ENCODE measurements at regions not wholly inside any gene's neighbourhood (a gene's known extent, or its start where the extent isn't known, plus 50 kb on each side); places are given as distances from the start of the nearest gene placed in this dataset.

DNA sequence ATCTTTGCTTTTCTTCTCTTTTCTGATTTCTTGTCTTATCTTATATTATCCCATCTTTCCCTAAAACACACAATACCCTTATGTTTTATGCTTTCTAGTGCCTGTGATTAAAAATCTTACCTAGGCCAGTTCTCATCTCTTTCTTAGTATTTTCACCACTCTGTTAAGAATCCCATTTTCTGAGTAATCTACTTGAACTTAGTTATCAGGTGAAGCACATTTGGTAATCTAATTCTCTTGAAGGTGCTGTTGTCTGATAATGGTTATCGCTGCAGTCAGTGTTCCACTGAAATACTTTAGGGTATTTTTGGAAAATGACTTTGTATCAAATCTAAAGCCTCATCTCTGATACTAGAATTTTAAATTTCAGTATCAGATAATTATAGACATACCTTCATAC is 192.5 kb upstream of the MAN1A1 start:
- CTCF ChIA-PET, result no interaction called here
- no peak for DNase-seq (ENCODE audit: low read depth, low spot score)
- POLR2A ChIA-PET, result no interaction called here
- H3K4me3 ChIP-seq (ENCODE audit: low read depth, low read length), result no peak overlapping the region
- TF ChIP-seq, protein P1, sequence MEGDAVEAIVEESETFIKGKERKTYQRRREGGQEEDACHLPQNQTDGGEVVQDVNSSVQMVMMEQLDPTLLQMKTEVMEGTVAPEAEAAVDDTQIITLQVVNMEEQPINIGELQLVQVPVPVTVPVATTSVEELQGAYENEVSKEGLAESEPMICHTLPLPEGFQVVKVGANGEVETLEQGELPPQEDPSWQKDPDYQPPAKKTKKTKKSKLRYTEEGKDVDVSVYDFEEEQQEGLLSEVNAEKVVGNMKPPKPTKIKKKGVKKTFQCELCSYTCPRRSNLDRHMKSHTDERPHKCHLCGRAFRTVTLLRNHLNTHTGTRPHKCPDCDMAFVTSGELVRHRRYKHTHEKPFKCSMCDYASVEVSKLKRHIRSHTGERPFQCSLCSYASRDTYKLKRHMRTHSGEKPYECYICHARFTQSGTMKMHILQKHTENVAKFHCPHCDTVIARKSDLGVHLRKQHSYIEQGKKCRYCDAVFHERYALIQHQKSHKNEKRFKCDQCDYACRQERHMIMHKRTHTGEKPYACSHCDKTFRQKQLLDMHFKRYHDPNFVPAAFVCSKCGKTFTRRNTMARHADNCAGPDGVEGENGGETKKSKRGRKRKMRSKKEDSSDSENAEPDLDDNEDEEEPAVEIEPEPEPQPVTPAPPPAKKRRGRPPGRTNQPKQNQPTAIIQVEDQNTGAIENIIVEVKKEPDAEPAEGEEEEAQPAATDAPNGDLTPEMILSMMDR (IDR thresholded peaks at IDR 0.05; ENCODE audit: insufficient read depth, low read length, missing control alignments), result no peak

DNA sequence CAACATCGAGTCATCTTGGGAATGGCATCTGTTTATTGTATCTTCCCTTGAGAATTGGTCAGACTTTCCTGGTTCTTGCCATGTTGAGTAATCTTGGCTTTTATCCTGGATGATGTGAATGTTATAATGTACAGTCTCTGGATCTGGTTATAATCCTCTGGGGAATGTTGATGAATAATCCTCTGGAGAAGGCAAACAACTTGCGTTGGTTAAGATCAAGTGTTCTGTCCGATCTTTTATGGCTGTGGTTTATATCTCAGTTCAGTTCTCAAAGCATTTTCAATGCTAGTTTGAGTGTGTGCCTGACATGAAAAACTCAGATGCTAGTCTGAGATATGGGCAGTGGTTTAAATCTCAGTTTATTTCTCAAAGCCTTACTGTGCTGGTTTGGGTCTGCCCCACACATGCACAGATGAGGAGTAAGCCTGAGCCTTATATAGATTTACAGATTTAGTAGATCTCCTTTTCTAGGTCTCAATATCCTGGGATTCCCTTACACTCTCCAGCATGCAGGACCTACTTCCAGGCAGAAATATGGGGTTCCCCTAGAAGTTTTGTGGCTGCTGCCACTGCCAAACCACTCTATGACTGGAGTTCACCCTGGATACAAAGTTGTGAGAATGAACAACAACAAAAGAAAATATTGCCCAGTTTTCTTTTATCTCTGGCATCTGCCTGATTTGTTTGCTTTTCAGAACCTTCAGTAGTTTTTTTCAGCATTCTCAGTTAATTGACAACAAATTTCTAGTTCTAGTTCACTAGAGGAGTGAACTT is 191.8 kb upstream of the MAN1A1 start:
- DNase-seq (ENCODE audit: low read depth, low spot score), result peak; percentile 99
- no peak overlapping the region for H3K4me3 ChIP-seq (ENCODE audit: low read depth, low read length)
- ChIA-PET CTCF (no interaction called here), POLR2A (no interaction called here)
- TF ChIP-seq, protein P1 (IDR thresholded peaks at IDR 0.05; ENCODE audit: insufficient read depth, low read length, missing control alignments), result no peak

DNA sequence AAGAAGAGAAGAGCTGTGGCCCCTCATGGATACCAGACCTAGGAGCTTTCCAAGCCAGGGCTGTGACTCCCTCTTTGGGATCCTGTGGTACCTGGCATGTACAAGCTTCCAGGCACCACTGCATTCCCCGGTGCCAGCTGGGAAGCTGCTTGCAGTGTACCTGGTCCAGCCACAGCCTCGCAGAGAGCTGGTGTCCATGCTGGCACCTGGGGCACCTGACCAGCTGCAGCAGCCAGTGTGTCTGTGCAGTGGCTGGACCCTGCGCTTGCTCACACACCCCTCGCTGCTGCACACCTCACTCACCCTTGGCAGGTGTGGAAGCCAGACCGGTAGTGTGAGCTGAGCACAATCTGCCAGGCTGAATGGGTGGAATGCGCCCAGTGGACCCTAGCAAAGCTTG is 190.9 kb upstream of the MAN1A1 start:
- CTCF ChIA-PET, result interaction anchor here (1.5 kb wide), 1 partner anchor 391 kb away, joined by 3 read pairs; no protein-coding TSS in a partner anchor
- no peak overlapping the region for H3K4me3 ChIP-seq (ENCODE audit: low read depth, low read length)
- DNase-seq (ENCODE audit: low read depth, low spot score), result no peak
- POLR2A ChIA-PET, result no interaction called here
- TF ChIP-seq, protein P1 (IDR thresholded peaks at IDR 0.05; ENCODE audit: insufficient read depth, low read length, missing control alignments), result no peak

DNA sequence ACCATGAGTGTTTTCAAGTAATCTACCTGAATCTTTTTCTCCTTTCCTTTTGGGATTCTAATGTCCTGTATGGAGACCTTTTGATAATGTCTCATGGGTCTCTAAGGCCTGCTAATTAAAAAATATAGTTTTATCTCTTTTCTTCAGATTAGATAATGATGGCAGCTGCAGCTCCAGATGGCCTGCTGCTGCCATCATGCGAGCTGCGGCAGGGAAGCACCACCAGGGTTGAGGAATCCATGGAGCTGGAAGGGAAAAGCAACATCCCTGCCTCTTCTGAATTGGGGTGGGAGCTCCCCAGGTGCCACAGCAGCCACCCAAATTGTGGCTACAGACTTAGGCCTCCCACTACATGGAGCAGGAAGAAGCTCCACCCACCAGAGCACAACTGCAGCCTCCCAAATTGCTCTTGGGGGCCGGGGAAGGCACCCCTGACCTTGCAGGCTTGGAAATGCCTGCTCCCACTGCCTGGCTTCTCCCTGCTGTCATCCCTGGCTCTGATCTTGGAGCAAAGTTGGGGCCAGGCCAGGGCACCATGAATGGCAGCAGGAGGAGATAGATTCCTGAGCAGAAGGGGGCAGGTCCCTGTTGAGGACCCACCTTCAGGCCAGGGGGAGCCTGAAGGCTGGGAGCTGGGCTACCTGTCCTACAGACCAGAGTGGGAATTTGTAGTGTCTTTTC is 189.6 kb upstream of the MAN1A1 start:
- TF ChIP-seq, protein P1 (IDR thresholded peaks at IDR 0.05; ENCODE audit: insufficient read depth, low read length, missing control alignments), result no peak
- H3K4me3 ChIP-seq (ENCODE audit: low read depth, low read length), result no peak overlapping the region
- CTCF ChIA-PET, result interaction anchor here (1.5 kb wide), 1 partner anchor 390 kb away, joined by 3 read pairs; no protein-coding TSS in a partner anchor
- POLR2A ChIA-PET, result no interaction called here
- DNase-seq (ENCODE audit: low read depth, low spot score), result no peak

DNA sequence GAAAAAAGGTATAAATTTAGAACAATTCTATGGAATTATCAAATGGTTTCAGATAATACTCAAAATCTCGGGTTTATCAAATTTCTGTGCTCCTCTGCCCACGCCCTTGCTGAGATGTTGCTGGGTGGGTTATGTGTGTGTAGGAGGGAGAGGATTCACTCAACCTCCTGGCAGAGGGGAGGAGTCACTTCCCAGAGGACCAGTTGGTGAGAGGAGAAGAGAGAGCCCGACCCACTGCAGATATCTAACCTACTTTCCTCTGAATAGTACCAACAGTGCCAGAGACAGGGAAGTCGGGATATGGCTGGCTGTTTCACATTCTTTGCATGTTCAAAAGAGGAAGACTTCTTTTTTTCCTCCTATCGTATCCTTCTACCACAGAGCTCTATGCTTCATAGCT is 187.1 kb upstream of the MAN1A1 start:
- TF ChIP-seq, protein P1 (IDR thresholded peaks at IDR 0.05; ENCODE audit: insufficient read depth, low read length, missing control alignments), result no peak
- DNase-seq (ENCODE audit: low read depth, low spot score), result no peak
- H3K4me3 ChIP-seq (ENCODE audit: low read depth, low read length), result no peak overlapping the region
- ChIA-PET POLR2A (no interaction called here), CTCF (no interaction called here)

DNA sequence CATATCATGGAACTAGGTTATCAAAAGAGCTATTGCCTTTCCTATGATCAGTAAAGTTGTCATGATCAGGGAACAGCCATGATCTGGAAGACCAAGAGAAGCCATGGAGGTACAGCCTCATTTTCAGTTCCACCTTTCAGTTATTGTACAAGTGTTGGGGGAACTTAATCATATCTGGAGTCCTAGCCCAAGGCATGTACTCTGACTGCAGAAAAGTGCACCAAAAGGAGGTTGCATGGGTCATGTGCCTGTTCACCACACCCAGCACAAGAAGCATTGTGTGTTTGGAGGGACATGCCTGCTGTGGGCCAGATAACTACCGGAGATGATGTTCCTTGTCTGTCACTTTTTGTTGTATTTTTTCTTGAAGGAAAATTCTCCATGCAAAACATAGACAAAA is 185.8 kb upstream of the MAN1A1 start:
- TF ChIP-seq, protein P1 (IDR thresholded peaks at IDR 0.05; ENCODE audit: insufficient read depth, low read length, missing control alignments), result no peak
- ChIA-PET POLR2A (no interaction called here), CTCF (interaction anchor here (0.6 to 1.0 kb wide), 2 partner anchors 9 to 185 kb away, joined by 3 read pairs; no protein-coding TSS in a partner anchor)
- no peak overlapping the region for H3K4me3 ChIP-seq (ENCODE audit: low read depth, low read length)
- no peak for DNase-seq (ENCODE audit: low read depth, low spot score)

Data from AG04449 (cell line).